PC-9 (cell line): ENCODE measurements at regions not wholly inside any gene's neighbourhood (a gene's known extent, or its start where the extent isn't known, plus 50 kb on each side); places are given as distances from the start of the nearest gene placed in this dataset.
"Not testable (repeated sequence)": the region's sequence is repeated elsewhere in the genome, so short reads cannot be mapped to it uniquely, and the experiment has no call there.

ENCODE experiments used
- BruUV-seq: library from RNA; stranded (reverse); fragments of 400-500 nt; replicated peaks from 2 replicates; lab custom pipeline; 2021; lab: Mats Ljungman, UMichigan
- CTCF ChIA-PET: fragments of 300-600 bp; sonication (Branson Sonifier 250); formaldehyde crosslinking; loops from one replicate; lab custom pipeline; 2022; ENCODE audit warnings: antibody characterized with exemption; lab: Charles Lee
- POLR2A ChIA-PET: fragments of 300-600 bp; sonication (Branson Sonifier 250); formaldehyde crosslinking; loops from one replicate; lab custom pipeline; 2022; ENCODE audit warnings: antibody characterized with exemption; ENCODE audit not compliant: unreplicated experiment; lab: Charles Lee
- DNase-seq, 2 experiments: peaks; one replicate each; pipeline versions ENCODE4 v3.0.0 to v3.0.0-alpha.2; 2015 to 2022; ENCODE audit warnings: mixed read lengths in 1 of 2
- H2AFZ ChIP-seq: fragments of 200-600 bp; sonication (generic); 2 replicates; pipeline ENCODE4 v1.8.1; 2017; ENCODE audit warnings: antibody characterized with exemption
- H3F3A ChIP-seq: fragments of 200-600 bp; sonication (generic); 2 replicates; pipeline ENCODE4 v1.8.1; 2017; ENCODE audit warnings: antibody characterized with exemption, mild to moderate bottlenecking, low read depth; ENCODE audit not compliant: insufficient read depth
- H3K27ac ChIP-seq: fragments of 200-600 bp; sonication (generic); 2 replicates; pipeline ENCODE4 v1.6.1; 2016; ENCODE audit warnings: mixed run types
- H3K27me3 ChIP-seq: fragments of 200-600 bp; sonication (generic); 2 replicates; pipeline ENCODE4 v1.6.1; 2016; ENCODE audit warnings: low read depth, mixed run types; ENCODE audit not compliant: insufficient read depth
- H3K36me3 ChIP-seq: fragments of 200-600 bp; sonication (generic); 2 replicates; pipeline ENCODE4 v1.6.1; 2016; ENCODE audit warnings: low read depth, mixed run types
- H3K4me1 ChIP-seq: fragments of 200-600 bp; sonication (generic); replicated peaks from 2 replicates; pipeline ENCODE4 v1.6.1; 2016; ENCODE audit warnings: mixed run types; ENCODE audit not compliant: insufficient read depth
- H3K4me2 ChIP-seq: fragments of 200-600 bp; sonication (generic); 2 replicates; pipeline ENCODE4 v1.6.1; 2017; ENCODE audit warnings: mixed run types
- H3K4me3 ChIP-seq: fragments of 200-600 bp; sonication (generic); 2 replicates; pipeline ENCODE4 v1.6.1; 2016; ENCODE audit warnings: mixed run types
- H3K79me2 ChIP-seq: fragments of 200-600 bp; sonication (generic); 2 replicates; pipeline ENCODE4 v1.6.1; 2017; ENCODE audit warnings: low read depth, mixed run types
- H3K9me2 ChIP-seq: fragments of 200-600 bp; sonication (generic); 2 replicates; pipeline ENCODE4 v1.8.1; 2017; ENCODE audit warnings: mild to moderate bottlenecking; ENCODE audit not compliant: insufficient read depth
- H3K9me3 ChIP-seq: fragments of 200-600 bp; sonication (generic); 2 replicates; pipeline ENCODE4 v1.8.1; 2016; ENCODE audit warnings: low read depth; ENCODE audit not compliant: insufficient read depth
- H4K20me1 ChIP-seq: fragments of 200-600 bp; sonication (generic); 2 replicates; pipeline ENCODE4 v1.8.1; 2017; ENCODE audit not compliant: insufficient read depth
- EZH2 ChIP-seq: fragments of 200-600 bp; sonication (generic); IDR thresholded peaks from 2 replicates; pipeline ENCODE4 v1.8.0; 2017; ENCODE audit warnings: antibody characterized with exemption, low read depth
- intact Hi-C: fragments of 100-400 bp; cut with micrococcal nuclease; formaldehyde crosslinking; loops from one replicate; pipeline ENCODE4 v1.10.0; 2022; ENCODE audit not compliant: unreplicated experiment
- TF ChIP-seq, protein P1 (sequence below): fragments of 200-600 bp; sonication (generic); conservative IDR thresholded peaks from 2 replicates; pipeline ENCODE4 v1.6.1; 2017; ENCODE audit warnings: mixed run types, antibody characterized with exemption, mild to moderate bottlenecking, moderate library complexity

DNA sequence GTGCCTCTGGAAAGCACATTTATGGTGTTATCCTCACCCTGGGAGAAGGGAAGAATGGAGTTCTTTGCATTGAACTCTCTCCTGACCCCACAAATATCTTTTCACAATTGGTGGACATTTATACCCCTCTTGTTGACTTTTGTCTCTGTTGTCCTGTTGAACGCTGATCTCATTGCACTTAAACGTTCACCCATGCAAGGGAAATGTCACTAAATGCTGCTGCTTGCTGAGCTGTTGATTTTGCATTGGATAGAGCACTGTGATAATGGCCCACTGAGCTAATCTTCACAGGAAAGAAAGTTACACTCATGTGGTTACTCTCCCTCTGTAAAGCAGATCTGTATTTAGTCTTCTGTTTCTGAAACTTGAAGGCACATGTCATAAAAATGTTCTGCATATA is 133.4 kb downstream of the FZD1 start:
- Histone ChIP-seq H3K79me2 (no peaks in the 10 kb centered on the region), H3K9me2 (no peaks in the 10 kb centered on the region), H3K36me3 (no peaks in the 10 kb centered on the region), H3K4me1 (no peaks in the 10 kb centered on the region), H4K20me1 (no peaks in the 10 kb centered on the region), H3K9me3 (no peaks in the 10 kb centered on the region), H3K4me2 (no peak overlapping the region), H3K4me3 (no peak overlapping the region), H3K27me3 (no peaks in the 10 kb centered on the region), H2AFZ (no peak overlapping the region), H3F3A (no peaks in the 10 kb centered on the region), H3K27ac (no peak overlapping the region)
- no peak for DNase-seq
- POLR2A ChIA-PET: no interaction called here
- no peak for TF ChIP-seq EZH2
- TF ChIP-seq, protein P1, sequence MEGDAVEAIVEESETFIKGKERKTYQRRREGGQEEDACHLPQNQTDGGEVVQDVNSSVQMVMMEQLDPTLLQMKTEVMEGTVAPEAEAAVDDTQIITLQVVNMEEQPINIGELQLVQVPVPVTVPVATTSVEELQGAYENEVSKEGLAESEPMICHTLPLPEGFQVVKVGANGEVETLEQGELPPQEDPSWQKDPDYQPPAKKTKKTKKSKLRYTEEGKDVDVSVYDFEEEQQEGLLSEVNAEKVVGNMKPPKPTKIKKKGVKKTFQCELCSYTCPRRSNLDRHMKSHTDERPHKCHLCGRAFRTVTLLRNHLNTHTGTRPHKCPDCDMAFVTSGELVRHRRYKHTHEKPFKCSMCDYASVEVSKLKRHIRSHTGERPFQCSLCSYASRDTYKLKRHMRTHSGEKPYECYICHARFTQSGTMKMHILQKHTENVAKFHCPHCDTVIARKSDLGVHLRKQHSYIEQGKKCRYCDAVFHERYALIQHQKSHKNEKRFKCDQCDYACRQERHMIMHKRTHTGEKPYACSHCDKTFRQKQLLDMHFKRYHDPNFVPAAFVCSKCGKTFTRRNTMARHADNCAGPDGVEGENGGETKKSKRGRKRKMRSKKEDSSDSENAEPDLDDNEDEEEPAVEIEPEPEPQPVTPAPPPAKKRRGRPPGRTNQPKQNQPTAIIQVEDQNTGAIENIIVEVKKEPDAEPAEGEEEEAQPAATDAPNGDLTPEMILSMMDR: no peak
- CTCF ChIA-PET: no interaction called here
- intact Hi-C loops: no loop called here
- no TSS peak for BruUV-seq

GRCh38 chr7:91398341-91398740 is 134.1 kb downstream of the FZD1 start:
- H2AFZ ChIP-seq: no peak overlapping the region
- no peaks in the 10 kb centered on the region for H4K20me1 ChIP-seq
- POLR2A ChIA-PET: no interaction called here
- intact Hi-C loops: no loop called here
- H3K27ac ChIP-seq: no peak overlapping the region
- no peak overlapping the region for H3K4me3 ChIP-seq
- no peaks in the 10 kb centered on the region for H3K36me3 ChIP-seq
- H3K9me3 ChIP-seq: no peaks in the 10 kb centered on the region
- no TSS peak for BruUV-seq
- H3F3A ChIP-seq: no peaks in the 10 kb centered on the region
- no peak for TF ChIP-seq EZH2
- TF ChIP-seq, protein P1: no peak
- no peaks in the 10 kb centered on the region for H3K4me1 ChIP-seq
- no peak overlapping the region for H3K4me2 ChIP-seq
- CTCF ChIA-PET: no interaction called here
- no peaks in the 10 kb centered on the region for H3K79me2 ChIP-seq
- H3K27me3 ChIP-seq: no peaks in the 10 kb centered on the region
- DNase-seq: no peak
- H3K9me2 ChIP-seq: no peaks in the 10 kb centered on the region

DNA sequence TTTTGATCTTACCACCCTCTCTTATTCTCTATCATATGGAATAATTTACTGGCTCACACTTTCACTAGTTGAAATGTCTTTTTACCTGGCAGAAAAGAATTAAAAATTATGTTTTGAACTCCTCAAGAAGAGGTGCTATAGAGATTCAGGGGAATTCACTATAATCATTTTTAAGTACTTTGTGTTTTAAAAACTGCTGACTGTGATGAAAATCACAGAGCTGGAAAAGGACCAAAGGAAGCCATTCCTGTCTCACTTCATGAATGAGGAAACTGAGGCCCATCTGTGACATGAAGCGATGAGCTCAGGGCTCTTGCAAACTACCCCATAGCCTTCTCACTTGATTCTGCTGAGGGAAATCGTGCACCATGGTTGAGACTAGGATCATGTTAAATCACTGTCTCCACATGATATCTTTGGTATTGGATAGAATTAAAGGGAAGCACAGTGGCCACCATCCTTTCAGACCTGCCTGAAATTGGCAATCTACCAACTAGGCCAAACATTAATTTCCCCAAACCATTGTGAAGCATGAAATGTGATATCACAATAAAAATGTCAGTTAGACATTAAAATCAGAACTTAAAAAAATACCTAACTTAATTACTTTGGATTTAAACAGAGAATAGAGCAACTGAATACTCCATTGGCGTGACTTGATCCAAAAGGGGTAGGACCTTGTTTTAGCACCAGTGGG is 141.0 kb downstream of the FZD1 start:
- POLR2A ChIA-PET: no interaction called here
- Histone ChIP-seq H3K27ac (no peak overlapping the region), H3K9me2 (no peaks in the 10 kb centered on the region), H3K4me1 (no peaks in the 10 kb centered on the region), H3K4me2 (no peak overlapping the region), H3F3A (no peaks in the 10 kb centered on the region), H2AFZ (no peak overlapping the region), H3K27me3 (no peaks in the 10 kb centered on the region), H3K9me3 (no peaks in the 10 kb centered on the region), H4K20me1 (no peaks in the 10 kb centered on the region), H3K4me3 (no peak overlapping the region), H3K79me2 (no peaks in the 10 kb centered on the region), H3K36me3 (no peaks in the 10 kb centered on the region)
- DNase-seq: no peak
- no TSS peak for BruUV-seq
- CTCF ChIA-PET: no interaction called here
- TF ChIP-seq EZH2: no peak
- TF ChIP-seq, protein P1: no peak
- intact Hi-C loops: no loop called here

DNA sequence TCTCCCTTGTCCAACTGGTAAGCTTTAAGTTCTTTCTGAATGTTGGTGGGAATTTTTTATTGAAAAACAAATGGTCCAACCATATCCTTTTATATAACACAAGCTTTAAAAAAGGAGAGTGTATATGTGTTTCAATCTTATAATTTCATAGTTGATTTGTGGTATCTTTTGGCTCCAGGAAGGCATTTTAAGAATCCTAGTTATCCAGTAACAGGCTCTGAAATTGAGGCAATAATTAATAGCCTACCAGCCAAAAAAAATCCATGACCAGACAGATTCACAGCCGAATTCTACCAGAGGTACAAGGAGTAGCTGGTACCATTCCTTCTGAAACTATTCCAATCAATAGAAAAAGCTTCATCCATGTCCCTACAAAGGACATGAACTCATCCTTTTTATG is 141.6 kb downstream of the FZD1 start:
- intact Hi-C loops, H3K27me3 ChIP-seq, POLR2A ChIA-PET, H3K36me3 ChIP-seq, H3K9me3 ChIP-seq, H2AFZ ChIP-seq, H3K27ac ChIP-seq, H3K4me2 ChIP-seq, H4K20me1 ChIP-seq, DNase-seq, H3K9me2 ChIP-seq, H3F3A ChIP-seq, H3K79me2 ChIP-seq, BruUV-seq, CTCF ChIA-PET, H3K4me3 ChIP-seq, H3K4me1 ChIP-seq: not testable (repeated sequence)
